Right lobe of liver (tissue), 4 donors: ENCODE measurements at regions not wholly inside any gene's neighbourhood (a gene's known extent, or its start where the extent isn't known, plus 50 kb on each side); places are given as distances from the start of the nearest gene placed in this dataset.
"Not testable (repeated sequence)": the region's sequence is repeated elsewhere in the genome, so short reads cannot be mapped to it uniquely, and the experiment has no call there.

Experiments used
- POLR2A ChIP-seq: fragments of 450-650 bp; IDR thresholded peaks from one replicate; pipeline ENCODE4 v1.6.1; 2017; ENCODE audit warnings: antibody characterized with exemption, mild to moderate bottlenecking
- TF ChIP-seq, protein P1 (sequence below), 4 donors: fragments of 200-600 bp in 3 of 4; fragments of 450-650 bp in 1 of 4; IDR thresholded peaks; one replicate each; pipeline versions ENCODE4 v1.5.1 to v1.8.0; 2016 to 2022; ENCODE audit warnings: antibody characterized with exemption in 4 of 4, mild to moderate bottlenecking in 2 of 4
- donor health status: DM: no; HTN: no; CAD: no.
- donor health status: DM: no; HTN: no; CAD: no.
- donor health status: DM: no; HTN: yes; CAD: no.

DNA sequence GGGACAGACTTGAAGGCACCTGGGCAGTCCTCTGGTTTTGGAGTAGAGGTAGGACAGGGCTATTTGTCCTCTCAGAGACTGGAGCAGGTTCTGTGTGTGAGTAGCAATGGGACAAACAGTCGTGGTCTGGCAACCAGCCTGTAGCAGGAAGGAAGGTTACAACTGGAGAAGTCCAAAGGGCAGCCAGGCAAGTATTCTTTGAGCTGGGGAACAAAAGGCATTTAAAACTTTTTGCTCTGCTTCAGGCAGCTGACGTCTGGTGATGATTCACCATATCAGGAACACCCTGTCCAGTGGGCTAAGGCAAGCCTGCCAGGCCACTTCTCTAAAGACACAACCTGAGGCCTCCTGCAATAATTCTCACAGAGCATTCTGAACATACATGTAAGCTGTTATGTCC lies 83.3 kb downstream of the PPIAL4A start:
- TF ChIP-seq, protein P1, sequence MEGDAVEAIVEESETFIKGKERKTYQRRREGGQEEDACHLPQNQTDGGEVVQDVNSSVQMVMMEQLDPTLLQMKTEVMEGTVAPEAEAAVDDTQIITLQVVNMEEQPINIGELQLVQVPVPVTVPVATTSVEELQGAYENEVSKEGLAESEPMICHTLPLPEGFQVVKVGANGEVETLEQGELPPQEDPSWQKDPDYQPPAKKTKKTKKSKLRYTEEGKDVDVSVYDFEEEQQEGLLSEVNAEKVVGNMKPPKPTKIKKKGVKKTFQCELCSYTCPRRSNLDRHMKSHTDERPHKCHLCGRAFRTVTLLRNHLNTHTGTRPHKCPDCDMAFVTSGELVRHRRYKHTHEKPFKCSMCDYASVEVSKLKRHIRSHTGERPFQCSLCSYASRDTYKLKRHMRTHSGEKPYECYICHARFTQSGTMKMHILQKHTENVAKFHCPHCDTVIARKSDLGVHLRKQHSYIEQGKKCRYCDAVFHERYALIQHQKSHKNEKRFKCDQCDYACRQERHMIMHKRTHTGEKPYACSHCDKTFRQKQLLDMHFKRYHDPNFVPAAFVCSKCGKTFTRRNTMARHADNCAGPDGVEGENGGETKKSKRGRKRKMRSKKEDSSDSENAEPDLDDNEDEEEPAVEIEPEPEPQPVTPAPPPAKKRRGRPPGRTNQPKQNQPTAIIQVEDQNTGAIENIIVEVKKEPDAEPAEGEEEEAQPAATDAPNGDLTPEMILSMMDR (IDR thresholded peaks at IDR 0.05): not testable (repeated sequence)
- not testable (repeated sequence) for TF ChIP-seq POLR2A
